A673 (cell line): ENCODE measurements at regions not wholly inside any gene's neighbourhood (a gene's known extent, or its start where the extent isn't known, plus 50 kb on each side); places are given as distances from the start of the nearest gene placed in this dataset.

ENCODE experiments used
- EZH2 ChIP-seq: fragments of 200-600 bp; sonication (generic); IDR thresholded peaks from 2 replicates; pipeline ENCODE4 v1.6.1; 2017; ENCODE audit warnings: borderline replicate concordance, low read depth, mild to moderate bottlenecking, mixed read lengths, antibody characterized with exemption, low read length; ENCODE audit not compliant: poor library complexity, severe bottlenecking
- TF ChIP-seq, protein P1 (sequence below): fragments of 300-800, 200-600 bp; sonication (generic); conservative IDR thresholded peaks from 2 replicates; pipeline ENCODE4 v1.5.1; 2017; ENCODE audit warnings: low read depth, mild to moderate bottlenecking, antibody characterized with exemption, low read length, moderate library complexity, mixed read lengths

DNA sequence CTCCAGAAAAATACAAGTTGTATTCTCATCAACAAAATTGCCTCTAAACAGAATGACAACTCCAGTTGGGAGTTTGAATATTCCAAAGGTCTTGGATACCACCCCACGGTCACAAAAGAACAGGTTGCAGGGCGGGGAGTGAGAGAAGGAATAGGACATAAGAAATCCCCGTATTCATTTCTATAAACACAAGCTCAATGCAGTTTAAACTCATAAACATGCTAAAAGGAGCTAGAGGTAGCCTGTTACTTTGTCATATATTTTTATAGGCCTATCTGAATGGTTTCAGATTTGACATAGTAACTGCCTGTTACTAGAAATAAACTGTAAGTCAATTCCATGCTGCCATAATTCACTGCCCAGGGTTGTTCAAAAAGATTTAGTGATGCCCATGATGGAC, 567.5 kb downstream of the BCL11A start:
- no peak for TF ChIP-seq EZH2
- TF ChIP-seq, protein P1, sequence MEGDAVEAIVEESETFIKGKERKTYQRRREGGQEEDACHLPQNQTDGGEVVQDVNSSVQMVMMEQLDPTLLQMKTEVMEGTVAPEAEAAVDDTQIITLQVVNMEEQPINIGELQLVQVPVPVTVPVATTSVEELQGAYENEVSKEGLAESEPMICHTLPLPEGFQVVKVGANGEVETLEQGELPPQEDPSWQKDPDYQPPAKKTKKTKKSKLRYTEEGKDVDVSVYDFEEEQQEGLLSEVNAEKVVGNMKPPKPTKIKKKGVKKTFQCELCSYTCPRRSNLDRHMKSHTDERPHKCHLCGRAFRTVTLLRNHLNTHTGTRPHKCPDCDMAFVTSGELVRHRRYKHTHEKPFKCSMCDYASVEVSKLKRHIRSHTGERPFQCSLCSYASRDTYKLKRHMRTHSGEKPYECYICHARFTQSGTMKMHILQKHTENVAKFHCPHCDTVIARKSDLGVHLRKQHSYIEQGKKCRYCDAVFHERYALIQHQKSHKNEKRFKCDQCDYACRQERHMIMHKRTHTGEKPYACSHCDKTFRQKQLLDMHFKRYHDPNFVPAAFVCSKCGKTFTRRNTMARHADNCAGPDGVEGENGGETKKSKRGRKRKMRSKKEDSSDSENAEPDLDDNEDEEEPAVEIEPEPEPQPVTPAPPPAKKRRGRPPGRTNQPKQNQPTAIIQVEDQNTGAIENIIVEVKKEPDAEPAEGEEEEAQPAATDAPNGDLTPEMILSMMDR, result no peak
